ENCODE measurements at regions not wholly inside any gene's neighbourhood (a gene's known extent, or its start where the extent isn't known, plus 50 kb on each side); places are given as distances from the start of the nearest gene placed in this dataset.
"Not testable (repeated sequence)": the region's sequence is repeated elsewhere in the genome, so short reads cannot be mapped to it uniquely, and the experiment has no call there.

GRCh38 chr15:57893040-57893439 is 172.5 kb downstream of the ALDH1A2 start:
- TF ChIP-seq CTCF (IDR thresholded peaks at IDR 0.05; ENCODE audit: control insufficient read depth, extremely low read depth, insufficient read depth), result no peak
- H3K4me3 ChIP-seq (ENCODE audit: low read depth, low read length), result no peak overlapping the region
- DNase-seq (ENCODE audit: low read depth), result no peak

- DNase-seq (ENCODE audit: low read depth), result no peak
- H3K4me3 ChIP-seq (ENCODE audit: low read depth, low read length), result no peak overlapping the region
- TF ChIP-seq CTCF (IDR thresholded peaks at IDR 0.05; ENCODE audit: control insufficient read depth, extremely low read depth, insufficient read depth), result no peak
Measured at GRCh38 chr15:57895291-57895690, 170.2 kb downstream of the ALDH1A2 start.

GRCh38 chr15:57896114-57896513 is 169.4 kb downstream of the ALDH1A2 start:
- TF ChIP-seq CTCF (IDR thresholded peaks at IDR 0.05; ENCODE audit: control insufficient read depth, extremely low read depth, insufficient read depth), result no peak
- no peak for DNase-seq (ENCODE audit: low read depth)
- H3K4me3 ChIP-seq (ENCODE audit: low read depth, low read length), result no peak overlapping the region

- H3K4me3 ChIP-seq (ENCODE audit: low read depth, low read length); DNase-seq (ENCODE audit: low read depth): not testable (repeated sequence)
Measured at GRCh38 chr15:57896899-57897298, 168.6 kb downstream of the ALDH1A2 start.

GRCh38 chr15:57897870-57898269 is 167.6 kb downstream of the ALDH1A2 start:
- H3K4me3 ChIP-seq (ENCODE audit: low read depth, low read length), result no peak overlapping the region
- TF ChIP-seq CTCF (IDR thresholded peaks at IDR 0.05; ENCODE audit: control insufficient read depth, extremely low read depth, insufficient read depth), result no peak

GRCh38 chr15:57902155-57902554 is 163.4 kb downstream of the ALDH1A2 start:
- H3K4me3 ChIP-seq (ENCODE audit: low read depth, low read length), result no peak overlapping the region
- DNase-seq (ENCODE audit: low read depth), result no peak
- TF ChIP-seq CTCF (IDR thresholded peaks at IDR 0.05; ENCODE audit: control insufficient read depth, extremely low read depth, insufficient read depth), result no peak

More at GRCh38 chr15:57897870-57898269, 167.6 kb downstream of the ALDH1A2 start:
- DNase-seq (ENCODE audit: low read depth), result no peak
